RPMI8226 (cell line): ENCODE measurements at regions not wholly inside any gene's neighbourhood (a gene's known extent, or its start where the extent isn't known, plus 50 kb on each side); places are given as distances from the start of the nearest gene placed in this dataset.
"Not testable (repeated sequence)": the region's sequence is repeated elsewhere in the genome, so short reads cannot be mapped to it uniquely, and the experiment has no call there.

Experiments
- DNase-seq: peaks from one replicate; pipeline ENCODE4 v3.0.0-alpha.2; 2015

GRCh38 chr1:181260994-181261393, 172.5 kb downstream of the IER5 start:
- no peak for DNase-seq

GRCh38 chr1:181262069-181262468, 173.6 kb downstream of the IER5 start:
- no peak for DNase-seq

- DNase-seq, result no peak
Measured at GRCh38 chr1:181263444-181263843, 174.9 kb downstream of the IER5 start.

- no peak for DNase-seq
Measured at GRCh38 chr1:181264821-181265220, 176.3 kb downstream of the IER5 start.

GRCh38 chr1:181284978-181285377, 196.5 kb downstream of the IER5 start:
- DNase-seq, result no peak

- no peak for DNase-seq
Measured at GRCh38 chr1:181295217-181295616, 188.1 kb upstream of the CACNA1E start.

GRCh38 chr1:181296180-181296579, 187.1 kb upstream of the CACNA1E start:
- no peak for DNase-seq

- DNase-seq, result no peak
Measured at GRCh38 chr1:181308098-181308497, 175.2 kb upstream of the CACNA1E start.

GRCh38 chr1:181310560-181310959, 172.8 kb upstream of the CACNA1E start:
- DNase-seq, result no peak

- no peak for DNase-seq
Measured at GRCh38 chr1:181312946-181313345, 170.4 kb upstream of the CACNA1E start.

- no peak for DNase-seq
Measured at GRCh38 chr1:181313466-181313865, 169.9 kb upstream of the CACNA1E start.

GRCh38 chr1:181314010-181314409, 169.3 kb upstream of the CACNA1E start:
- DNase-seq, result no peak

GRCh38 chr1:181314959-181315358, 168.4 kb upstream of the CACNA1E start:
- no peak for DNase-seq

- no peak for DNase-seq
Measured at GRCh38 chr1:181317261-181317930, 165.9 kb upstream of the CACNA1E start.

GRCh38 chr1:181318022-181318857, 165.1 kb upstream of the CACNA1E start:
- DNase-seq, result no peak

GRCh38 chr1:181318858-181319235, 164.5 kb upstream of the CACNA1E start:
- no peak for DNase-seq

GRCh38 chr1:181319907-181320306, 163.4 kb upstream of the CACNA1E start:
- DNase-seq, result no peak

GRCh38 chr1:181324797-181325616, 158.3 kb upstream of the CACNA1E start:
- no peak for DNase-seq

- not testable (repeated sequence) for DNase-seq
Measured at GRCh38 chr1:181325765-181326164, 157.6 kb upstream of the CACNA1E start.

- DNase-seq, result no peak
Measured at GRCh38 chr1:181326348-181326747, 157.0 kb upstream of the CACNA1E start.

- DNase-seq, result no peak
Measured at GRCh38 chr1:181327796-181328195, 155.5 kb upstream of the CACNA1E start.

GRCh38 chr1:181334724-181335123, 148.6 kb upstream of the CACNA1E start:
- DNase-seq, result no peak

- no peak for DNase-seq
Measured at GRCh38 chr1:181335631-181336030, 147.7 kb upstream of the CACNA1E start.
